ENCODE measurements at regions not wholly inside any gene's neighbourhood (a gene's known extent, or its start where the extent isn't known, plus 50 kb on each side); places are given as distances from the start of the nearest gene placed in this dataset.

DNA sequence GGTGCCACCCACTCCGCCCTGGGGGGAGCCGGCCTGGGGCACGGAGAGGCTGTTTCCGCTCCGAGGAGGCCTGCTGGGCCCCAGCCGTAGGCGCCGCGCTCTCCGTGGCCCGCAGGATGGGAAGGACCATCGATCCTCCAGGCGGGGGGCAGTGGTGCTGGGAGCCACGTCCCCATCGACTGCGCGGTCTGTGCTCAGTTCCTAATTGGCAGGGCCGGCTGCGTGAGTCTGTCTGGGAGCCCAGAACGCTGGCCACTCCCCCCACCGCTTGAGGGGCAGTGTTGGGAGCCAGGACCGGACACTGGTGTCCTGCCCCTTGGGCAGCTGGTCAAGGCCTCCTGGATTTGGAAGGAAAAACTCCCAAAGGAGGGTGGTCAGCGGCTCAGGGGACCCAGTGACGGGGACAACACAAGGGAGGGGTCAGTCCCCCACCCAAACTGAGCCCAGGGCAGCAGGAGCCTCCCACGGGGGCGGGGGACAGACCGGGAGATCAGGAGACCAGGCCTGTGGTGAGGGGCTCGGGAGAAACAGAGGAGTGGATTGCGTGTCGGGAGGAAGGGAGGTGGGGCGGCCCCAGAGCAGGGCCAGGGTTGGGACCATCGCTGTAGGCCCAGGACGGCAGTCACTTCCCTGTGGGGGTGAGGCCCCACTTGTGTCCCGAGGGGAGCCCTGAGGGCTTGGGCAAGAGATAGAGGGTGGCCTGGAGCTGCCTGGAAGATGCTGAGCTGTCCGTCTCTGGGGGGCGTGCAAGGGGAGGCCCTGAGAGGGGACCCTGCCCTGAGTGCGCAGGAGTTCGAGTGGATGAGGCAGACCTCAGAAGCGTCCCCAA is 89.0 kb downstream of the UNCX start:
- no peak for DNase-seq (ENCODE audit: low read depth)

GRCh38 chr7:1322240-1323110 is 89.8 kb downstream of the UNCX start:
- no peak for DNase-seq (ENCODE audit: low read depth)

DNA sequence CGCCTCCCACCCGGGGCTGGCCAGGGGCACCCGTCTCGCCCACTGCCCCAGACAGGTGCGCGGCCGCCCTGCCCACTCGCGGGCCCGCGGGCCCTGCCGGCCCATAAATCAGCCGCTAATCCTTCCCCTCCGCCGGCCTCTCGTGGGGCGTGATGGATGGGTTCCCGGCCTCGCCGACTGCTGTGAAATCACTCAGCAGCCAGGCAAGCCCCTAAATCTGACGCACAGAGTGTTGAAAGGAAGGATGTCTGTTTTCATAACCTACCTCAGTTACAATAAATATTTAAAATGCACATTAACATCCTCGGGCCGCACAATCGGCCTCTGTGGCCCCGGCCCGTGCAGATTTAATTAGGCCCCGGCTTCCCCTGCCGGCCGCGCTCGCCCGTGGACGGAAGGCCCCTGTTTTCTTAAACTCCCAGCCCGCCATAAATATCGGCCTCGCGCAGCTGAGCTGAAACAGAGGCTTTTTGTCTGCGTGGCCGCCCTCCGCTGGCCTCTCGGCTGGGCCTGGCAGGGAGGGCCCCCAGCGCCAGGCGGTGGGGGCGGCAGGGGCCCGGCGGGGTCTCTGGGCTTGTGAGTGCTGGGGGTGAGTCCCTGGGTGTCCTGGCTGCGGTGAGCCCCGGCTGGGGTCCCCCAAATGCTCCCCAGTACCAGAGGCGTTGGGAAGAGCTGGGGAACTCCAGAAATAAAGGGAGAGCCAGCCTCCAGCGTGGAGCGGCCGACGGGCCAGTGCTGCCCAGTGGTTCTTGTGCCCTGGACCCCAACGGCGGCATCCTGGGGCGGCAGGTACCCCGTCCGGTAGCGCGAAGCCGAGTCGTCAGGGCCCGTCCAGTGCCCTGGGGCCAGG is 90.7 kb downstream of the UNCX start:
- peak; percentile 2 for DNase-seq (ENCODE audit: low read depth)

- DNase-seq (ENCODE audit: low read depth): no peak
Observed at GRCh38 chr7:1324028-1324900, 91.6 kb downstream of the UNCX start.

DNA sequence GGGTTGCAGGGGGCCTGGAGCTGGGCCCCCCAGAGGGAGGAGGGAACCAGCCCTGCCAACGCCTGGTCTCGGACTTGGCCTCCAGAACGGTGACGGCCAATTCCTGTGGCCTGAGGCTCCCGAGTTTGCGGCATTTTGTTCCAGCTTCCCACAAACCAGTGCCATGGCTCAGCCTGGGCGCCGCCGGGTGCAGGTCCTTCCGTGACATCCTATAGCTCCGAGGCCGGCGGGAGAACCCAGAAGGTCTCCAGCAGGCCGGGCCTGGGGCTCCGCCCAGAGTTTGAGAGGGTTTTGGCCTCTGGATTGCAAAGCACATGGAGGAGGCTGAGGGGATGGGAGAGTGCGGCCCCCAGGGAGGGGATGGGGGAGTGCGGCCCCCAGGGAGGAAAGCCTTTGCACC is 92.6 kb downstream of the UNCX start:
- no peak for DNase-seq (ENCODE audit: low read depth)

DNA sequence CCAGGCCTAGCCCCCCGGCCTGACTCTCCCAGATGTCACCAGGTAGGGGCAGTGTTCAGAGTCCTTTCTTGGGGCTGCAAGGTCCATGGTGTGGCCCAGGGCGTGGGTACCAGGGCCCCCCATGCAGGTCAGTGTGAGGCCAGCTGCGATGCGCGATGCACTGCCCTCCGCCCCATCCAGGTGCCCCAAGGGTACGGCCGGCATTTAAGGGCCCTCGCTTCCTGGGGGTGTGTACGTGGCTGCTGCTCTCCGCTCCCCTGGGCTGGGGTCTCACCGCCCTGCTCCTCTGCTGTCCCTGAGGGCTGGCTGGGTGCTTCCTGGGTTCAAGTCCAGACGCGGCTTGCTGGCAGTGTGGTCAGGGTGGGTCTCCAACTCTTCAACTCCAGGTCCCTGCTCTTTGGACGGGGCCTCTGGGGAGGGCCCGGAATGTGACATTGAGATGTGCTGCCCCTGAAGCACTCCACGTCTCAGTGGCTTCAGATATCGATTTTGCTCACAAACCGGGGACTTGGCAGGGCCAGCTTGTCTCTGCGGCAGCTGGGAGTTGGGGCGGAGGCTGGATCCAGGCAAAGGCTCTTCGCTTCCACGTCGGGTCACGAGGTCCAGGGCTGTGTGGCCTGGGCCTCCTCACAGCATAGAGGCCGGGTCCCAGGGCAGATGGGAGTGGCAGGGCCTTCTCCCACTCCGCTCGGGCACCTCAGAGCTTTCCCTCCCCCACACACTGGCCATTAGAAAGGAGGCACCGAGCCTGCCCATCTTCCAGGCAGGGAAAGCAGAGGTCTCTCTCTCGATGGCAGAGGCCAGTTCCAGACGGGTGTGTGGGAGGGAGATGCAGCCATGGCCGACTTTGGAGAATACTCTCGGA is 93.2 kb downstream of the UNCX start:
- DNase-seq (ENCODE audit: low read depth): no peak

DNA sequence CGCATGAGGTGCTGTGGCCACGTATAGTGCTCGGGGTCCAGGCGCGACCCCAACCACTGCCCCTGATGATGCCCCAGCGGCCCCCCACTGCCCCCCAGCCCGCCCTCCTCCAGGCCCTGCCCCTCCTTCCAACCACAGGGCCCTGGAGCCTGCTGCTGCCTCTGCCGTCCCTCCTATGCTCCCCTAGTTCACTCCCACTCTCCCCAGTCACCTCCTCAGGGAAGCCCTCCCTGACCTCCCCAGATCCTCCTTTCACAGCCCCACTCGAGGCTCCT is 93.8 kb downstream of the UNCX start:
- DNase-seq (ENCODE audit: low read depth): no peak

- no peak for DNase-seq (ENCODE audit: low read depth)
Observed at GRCh38 chr7:1329261-1329660, 96.6 kb downstream of the UNCX start.

- DNase-seq (ENCODE audit: low read depth): no peak
Observed at GRCh38 chr7:1329966-1330800, 97.5 kb downstream of the UNCX start.

DNA sequence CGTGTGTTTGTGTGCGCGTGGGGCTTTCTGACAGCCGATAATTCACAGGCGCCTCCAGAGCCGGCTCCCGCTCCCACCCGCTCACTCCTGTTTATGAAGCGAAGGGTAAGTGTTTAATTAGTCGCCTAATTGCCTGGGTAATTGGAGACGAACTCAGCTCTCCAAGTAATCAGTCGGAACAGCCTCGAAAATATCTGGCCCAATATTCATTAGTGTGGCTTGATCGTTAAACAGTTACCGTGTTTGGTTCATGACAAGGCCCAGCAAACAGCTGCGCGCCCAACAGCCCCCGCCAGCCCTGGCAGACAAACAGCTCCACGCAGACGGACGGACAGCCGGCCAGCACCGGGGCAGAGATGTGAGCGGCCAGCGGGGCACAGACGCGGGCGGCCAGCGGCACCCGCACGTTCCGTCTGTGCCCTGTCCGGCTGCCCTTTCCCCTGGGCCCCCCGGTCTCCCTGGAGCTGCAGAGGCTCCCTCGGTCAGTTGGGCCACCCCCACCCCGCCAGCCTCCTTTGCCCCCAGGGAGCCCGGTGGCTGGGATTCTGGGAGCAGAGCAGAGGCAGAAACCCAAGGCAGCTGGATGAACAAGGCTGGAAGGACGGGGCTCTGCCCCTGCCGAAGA is 98.2 kb downstream of the UNCX start:
- DNase-seq (ENCODE audit: low read depth): no peak

GRCh38 chr7:1331561-1332467 is 99.1 kb downstream of the UNCX start:
- DNase-seq (ENCODE audit: low read depth): no peak

- DNase-seq (ENCODE audit: low read depth): no peak
Observed at GRCh38 chr7:1336509-1336908, 103.8 kb downstream of the UNCX start.

GRCh38 chr7:1339611-1340010 is 106.9 kb downstream of the UNCX start:
- no peak for DNase-seq (ENCODE audit: low read depth)

- no peak for DNase-seq (ENCODE audit: low read depth)
Observed at GRCh38 chr7:1340031-1340430, 107.4 kb downstream of the UNCX start.

- DNase-seq (ENCODE audit: low read depth): no peak
Observed at GRCh38 chr7:1340461-1341360, 108.0 kb downstream of the UNCX start.

GRCh38 chr7:1341361-1342089 is 108.9 kb downstream of the UNCX start:
- DNase-seq (ENCODE audit: low read depth): no peak

Data from iris pigment epithelial cell (primary cell).